CD4-positive, alpha-beta T cell (primary cell): ENCODE measurements at regions not wholly inside any gene's neighbourhood (a gene's known extent, or its start where the extent isn't known, plus 50 kb on each side); places are given as distances from the start of the nearest gene placed in this dataset.

Source experiments
- ATAC-seq: fragments of 200-7000 bp; cut with Tn5 transposase; one replicate; pipeline ENCODE4 v1.10.0; 2022; ENCODE audit warnings: mild to moderate bottlenecking; ENCODE audit not compliant: poor library complexity
- CTCF ChIA-PET: fragments of 350-600 bp; sonication (Branson Sonifier 250); formaldehyde crosslinking; loops from one replicate; lab custom pipeline; 2021; ENCODE audit warnings: antibody characterized with exemption, inconsistent platforms; lab: Charles Lee
- POLR2A ChIA-PET: fragments of 350-600 bp; sonication (Branson Sonifier 250); formaldehyde crosslinking; loops from one replicate; lab custom pipeline; 2021; ENCODE audit warnings: antibody characterized with exemption, inconsistent platforms; lab: Charles Lee
- DNase-seq, 14 experiments: peaks; one replicate each; pipeline ENCODE4 v3.0.0-alpha.2; 2013 to 2020; ENCODE audit warnings: mixed read lengths in 2 of 14
- H3K27ac ChIP-seq, 2 donors: one replicate each; pipeline versions ENCODE4 v1.5.1 to v1.7.0; 2013; ENCODE audit warnings: low read length in 2 of 2, low read depth in 1 of 2, mild to moderate bottlenecking in 1 of 2
- H3K27me3 ChIP-seq, 2 experiments: 1 replicate in 1 of 2; 2 replicates in 1 of 2; pipeline versions ENCODE4 v1.6.1 to v1.7.0; 2013; ENCODE audit warnings: low read length in 2 of 2, control low read depth in 1 of 2, mild to moderate bottlenecking in 1 of 2, moderate library complexity in 1 of 2; ENCODE audit not compliant: insufficient read depth in 2 of 2, control insufficient read depth in 1 of 2
- H3K36me3 ChIP-seq: one replicate; pipeline ENCODE4 v1.6.1; 2013; ENCODE audit warnings: low read length, control low read depth; ENCODE audit not compliant: insufficient read depth
- H3K4me1 ChIP-seq: one replicate; pipeline ENCODE4 v1.6.1; 2013; ENCODE audit warnings: low read length, control low read depth; ENCODE audit not compliant: insufficient read depth
- H3K4me3 ChIP-seq: one replicate; pipeline ENCODE4 v1.5.1; 2013; ENCODE audit warnings: mild to moderate bottlenecking, low read length, moderate library complexity
- H3K9me3 ChIP-seq, 2 experiments: 1 replicate in 1 of 2; 2 replicates in 1 of 2; pipeline versions ENCODE4 v1.6.1 to v1.7.0; 2013; ENCODE audit warnings: low read length in 2 of 2, mild to moderate bottlenecking in 2 of 2, control low read depth in 1 of 2, moderate library complexity in 1 of 2; ENCODE audit not compliant: control insufficient read depth in 1 of 2, insufficient read depth in 1 of 2
- H3K27ac Mint-ChIP-seq: one replicate; pipeline ENCODE4 v1.8.0; 2020; ENCODE audit warnings: mixed read lengths
- H3K27me3 Mint-ChIP-seq: one replicate; pipeline ENCODE4 v1.8.0; 2021; ENCODE audit warnings: mixed read lengths
- H3K36me3 Mint-ChIP-seq: one replicate; pipeline ENCODE4 v1.8.0; 2021; ENCODE audit warnings: low read depth, mixed read lengths
- H3K4me1 Mint-ChIP-seq: one replicate; pipeline ENCODE4 v1.8.0; 2021; ENCODE audit warnings: low read depth, mixed read lengths
- H3K4me3 Mint-ChIP-seq: one replicate; pipeline ENCODE4 v1.8.0; 2020; ENCODE audit warnings: mild to moderate bottlenecking, mixed read lengths
- H3K9me3 Mint-ChIP-seq: one replicate; pipeline ENCODE4 v1.8.0; 2020; ENCODE audit warnings: mixed read lengths
- intact Hi-C, 2 experiments: fragments of 100-400 bp; cut with DNase I in 1 of 2; cut with micrococcal nuclease in 1 of 2; formaldehyde crosslinking; loops; one replicate each; pipeline versions ENCODE4 v1.15.1 to v1.9.0; 2023 to 2025; cut with DNase I, micrococcal nuclease
- TF ChIP-seq, protein P1 (sequence below): fragments of 200-600 bp; IDR thresholded peaks from one replicate; pipeline ENCODE4 v1.8.0; 2022; ENCODE audit warnings: antibody characterized with exemption, mild to moderate bottlenecking

DNA sequence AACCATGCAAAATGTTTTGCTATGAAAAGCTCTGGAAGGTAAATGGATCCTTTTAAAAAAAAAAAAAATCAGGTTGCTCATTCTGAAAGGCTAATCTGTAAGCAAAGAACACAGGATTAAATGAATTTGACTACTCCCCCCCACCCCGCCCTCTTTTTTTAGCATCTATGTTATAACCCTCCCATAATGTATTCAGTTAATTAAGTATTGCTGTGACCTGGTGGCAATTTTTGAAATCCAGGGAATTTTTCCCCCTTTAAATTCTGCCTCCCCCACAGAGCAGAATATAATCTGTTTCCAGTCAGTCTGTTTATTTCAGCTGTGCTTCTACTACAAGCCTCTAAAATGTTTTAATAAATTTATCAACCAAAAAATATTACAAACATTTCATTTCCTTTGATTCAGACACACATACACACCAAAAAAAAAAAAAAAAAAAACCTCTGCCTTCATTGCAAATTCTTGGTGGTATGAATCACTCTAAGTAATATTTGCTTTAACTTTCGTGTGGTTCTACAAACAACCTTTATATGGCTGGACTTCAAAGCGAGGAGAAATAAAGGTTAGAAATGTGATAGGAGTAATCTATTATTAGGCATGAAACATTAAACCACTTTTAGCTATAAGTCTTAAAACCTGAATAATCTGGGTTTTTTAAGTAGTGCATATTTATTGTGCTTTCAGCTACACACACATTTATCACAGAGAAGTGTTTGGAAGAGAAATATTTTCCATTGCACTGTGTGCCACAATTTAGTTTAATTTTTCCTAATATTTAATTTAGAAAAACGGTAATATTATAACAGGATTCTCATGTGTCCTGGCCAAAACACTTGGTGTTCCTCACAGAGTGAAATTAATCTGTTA is 64.4 kb upstream of the ARID5B start:
- intact Hi-C loops: loop anchor here (5.0 to 10.0 kb wide), 3 partner anchors 85 to 1022 kb away; no protein-coding TSS in a partner anchor
- ChIA-PET POLR2A (interaction anchor here (0.8 to 1.1 kb wide), 2 partner anchors 25 to 65 kb away, joined by 3 to 4 read pairs; no protein-coding TSS in a partner anchor), CTCF (interaction anchor here (0.6 kb wide), 1 partner anchor 1256 kb away, joined by 3 read pairs; no protein-coding TSS in a partner anchor)
- Mint-ChIP-seq H3K27me3 (no peaks in the 10 kb centered on the region), H3K27ac (no peak overlapping the region), H3K4me1 (peaks cover 14% of the 10 kb centered on the region), H3K4me3 (no peak overlapping the region), H3K9me3 (no peaks in the 10 kb centered on the region), H3K36me3 (no peaks in the 10 kb centered on the region)
- no peak for DNase-seq
- H3K4me1 ChIP-seq: no peaks in the 10 kb centered on the region
- TF ChIP-seq, protein P1, sequence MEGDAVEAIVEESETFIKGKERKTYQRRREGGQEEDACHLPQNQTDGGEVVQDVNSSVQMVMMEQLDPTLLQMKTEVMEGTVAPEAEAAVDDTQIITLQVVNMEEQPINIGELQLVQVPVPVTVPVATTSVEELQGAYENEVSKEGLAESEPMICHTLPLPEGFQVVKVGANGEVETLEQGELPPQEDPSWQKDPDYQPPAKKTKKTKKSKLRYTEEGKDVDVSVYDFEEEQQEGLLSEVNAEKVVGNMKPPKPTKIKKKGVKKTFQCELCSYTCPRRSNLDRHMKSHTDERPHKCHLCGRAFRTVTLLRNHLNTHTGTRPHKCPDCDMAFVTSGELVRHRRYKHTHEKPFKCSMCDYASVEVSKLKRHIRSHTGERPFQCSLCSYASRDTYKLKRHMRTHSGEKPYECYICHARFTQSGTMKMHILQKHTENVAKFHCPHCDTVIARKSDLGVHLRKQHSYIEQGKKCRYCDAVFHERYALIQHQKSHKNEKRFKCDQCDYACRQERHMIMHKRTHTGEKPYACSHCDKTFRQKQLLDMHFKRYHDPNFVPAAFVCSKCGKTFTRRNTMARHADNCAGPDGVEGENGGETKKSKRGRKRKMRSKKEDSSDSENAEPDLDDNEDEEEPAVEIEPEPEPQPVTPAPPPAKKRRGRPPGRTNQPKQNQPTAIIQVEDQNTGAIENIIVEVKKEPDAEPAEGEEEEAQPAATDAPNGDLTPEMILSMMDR: no peak
- ATAC-seq: no peak
- H3K27me3 ChIP-seq: no peaks in the 10 kb centered on the region
- H3K27ac ChIP-seq: no peak overlapping the region
- H3K36me3 ChIP-seq: no peaks in the 10 kb centered on the region
- no peak overlapping the region for H3K4me3 ChIP-seq
- H3K9me3 ChIP-seq: no peaks in the 10 kb centered on the region

DNA sequence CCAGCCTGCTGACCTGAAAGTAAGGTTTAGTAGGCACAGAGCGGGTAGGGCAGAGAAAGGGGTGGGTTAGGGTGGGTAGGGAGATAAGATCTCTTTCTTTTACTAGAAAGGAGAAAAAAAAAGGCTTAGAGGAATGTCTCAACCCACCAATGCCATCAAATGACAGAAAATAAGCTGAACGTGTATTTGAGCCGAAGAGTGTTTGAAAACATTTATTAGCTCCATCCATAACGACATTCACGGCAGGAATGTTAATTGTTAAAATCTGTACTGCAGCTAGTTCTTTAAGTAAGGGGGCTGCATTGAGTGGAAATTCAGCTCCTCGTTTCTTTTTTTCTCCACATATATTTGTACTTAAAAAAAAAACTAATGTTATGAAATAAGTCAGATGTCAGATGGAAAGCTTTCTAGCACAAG is 63.7 kb upstream of the ARID5B start:
- Mint-ChIP-seq H3K27ac (no peak overlapping the region), H3K9me3 (no peaks in the 10 kb centered on the region), H3K36me3 (no peaks in the 10 kb centered on the region), H3K27me3 (no peaks in the 10 kb centered on the region), H3K4me3 (no peak overlapping the region), H3K4me1 (peaks cover 14% of the 10 kb centered on the region)
- no peaks in the 10 kb centered on the region for H3K27me3 ChIP-seq
- intact Hi-C loops: loop anchor here (5.0 to 10.0 kb wide), 3 partner anchors 85 to 1023 kb away; no protein-coding TSS in a partner anchor
- no peak overlapping the region for H3K4me3 ChIP-seq
- H3K9me3 ChIP-seq: no peaks in the 10 kb centered on the region
- H3K27ac ChIP-seq: no peak overlapping the region
- CTCF ChIA-PET: interaction anchor here (0.6 kb wide), 1 partner anchor 28 kb away, joined by 3 read pairs; no protein-coding TSS in a partner anchor
- DNase-seq (no peak), ATAC-seq (no peak)
- no peaks in the 10 kb centered on the region for H3K36me3 ChIP-seq
- H3K4me1 ChIP-seq: no peaks in the 10 kb centered on the region
- POLR2A ChIA-PET: interaction anchor here (0.8 kb wide), 1 partner anchor 24 kb away, joined by 3 read pairs; no protein-coding TSS in a partner anchor
- TF ChIP-seq, protein P1: no peak

DNA sequence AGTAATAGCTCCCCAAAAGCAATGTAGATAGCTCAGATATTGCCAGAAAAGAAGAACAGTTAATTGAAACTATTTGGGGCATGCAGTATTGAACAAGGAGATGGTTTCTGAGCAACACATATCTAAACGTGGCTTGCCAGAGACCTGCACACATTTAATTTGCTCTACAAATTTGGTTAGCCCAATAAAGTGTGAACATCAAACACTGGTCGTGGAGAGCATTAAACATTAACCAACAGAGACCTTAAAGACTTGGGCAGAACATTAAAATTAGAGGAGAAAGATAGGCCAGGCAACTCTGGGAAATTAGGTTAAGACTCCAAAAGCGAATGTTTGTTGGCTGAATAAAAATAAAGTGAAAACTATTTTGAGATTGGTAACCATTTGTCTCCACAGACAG is 61.6 kb upstream of the ARID5B start:
- TF ChIP-seq, protein P1: no peak
- H3K4me1 Mint-ChIP-seq: peaks cover 14% of the 10 kb centered on the region
- Histone ChIP-seq H3K9me3 (no peaks in the 10 kb centered on the region), H3K27me3 (no peaks in the 10 kb centered on the region), H3K36me3 (no peaks in the 10 kb centered on the region), H3K4me1 (no peaks in the 10 kb centered on the region), H3K4me3 (no peak overlapping the region), H3K27ac (no peak overlapping the region)
- no peaks in the 10 kb centered on the region for H3K36me3 Mint-ChIP-seq
- ChIA-PET CTCF (no interaction called here), POLR2A (no interaction called here)
- H3K27ac Mint-ChIP-seq: no peak overlapping the region
- H3K27me3 Mint-ChIP-seq: no peaks in the 10 kb centered on the region
- ATAC-seq (no peak), DNase-seq (no peak)
- H3K4me3 Mint-ChIP-seq: no peak overlapping the region
- intact Hi-C loops: loop anchor here (5.0 to 10.0 kb wide), 3 partner anchors 88 to 1025 kb away; no protein-coding TSS in a partner anchor
- no peaks in the 10 kb centered on the region for H3K9me3 Mint-ChIP-seq
